Testis (tissue), 2 donors: ENCODE measurements at regions not wholly inside any gene's neighbourhood (a gene's known extent, or its start where the extent isn't known, plus 50 kb on each side); places are given as distances from the start of the nearest gene placed in this dataset.

Experiments
- CTCF ChIP-seq, 3 experiments: fragments of 450-650 bp in 2 of 3; fragments of 200-600 bp in 1 of 3; sonication (generic) in 1 of 3; IDR thresholded peaks; one replicate each; pipeline ENCODE4 v1.5.1; 2016 to 2019; ENCODE audit warnings: antibody characterized with exemption in 3 of 3, mild to moderate bottlenecking in 2 of 3, moderate library complexity in 1 of 3
- POLR2A ChIP-seq: fragments of 450-650 bp; IDR thresholded peaks from one replicate; pipeline ENCODE4 v1.6.1; 2017; ENCODE audit warnings: antibody characterized with exemption, mild to moderate bottlenecking, moderate library complexity

- TF ChIP-seq POLR2A = no peak
- no peak for TF ChIP-seq CTCF (IDR thresholded peaks at IDR 0.05)
Measured at GRCh38 chr1:8189931-8190483, 127.9 kb upstream of the SLC45A1 start.
